HEK293T (cell line): ENCODE measurements at regions not wholly inside any gene's neighbourhood (a gene's known extent, or its start where the extent isn't known, plus 50 kb on each side); places are given as distances from the start of the nearest gene placed in this dataset.

ENCODE experiments used
- CTCF ChIA-PET: fragments of 350-600 bp; formaldehyde crosslinking; extraction: SDS; loops from one replicate; lab custom pipeline; 2021; ENCODE audit warnings: antibody characterized with exemption, inconsistent platforms; lab: Yijun Ruan, JAX
- POLR2A ChIA-PET: fragments of 350-600 bp; formaldehyde crosslinking; extraction: SDS; loops from one replicate; lab custom pipeline; 2020; ENCODE audit warnings: antibody characterized with exemption, inconsistent platforms; lab: Yijun Ruan, JAX
- DNase-seq: peaks from one replicate; pipeline ENCODE4 v3.0.0; 2012; ENCODE audit warnings: mixed read lengths; ENCODE audit errors: extremely low spot score
- ARNT ChIP-seq: fragments of 450-650 bp; IDR thresholded peaks from 2 replicates; pipeline ENCODE4 v1.6.1; 2017; ENCODE audit warnings: mild to moderate bottlenecking
- BHLHE40 ChIP-seq: fragments of 450-650 bp; IDR thresholded peaks from 2 replicates; pipeline ENCODE4 v1.6.1; 2016; ENCODE audit warnings: mild to moderate bottlenecking, moderate library complexity, borderline replicate concordance
- CTBP1 ChIP-seq: fragments of 450-650 bp; IDR thresholded peaks from 2 replicates; pipeline ENCODE4 v1.6.1; 2016; ENCODE audit warnings: borderline replicate concordance
- ELF4 ChIP-seq: fragments of 450-650 bp; IDR thresholded peaks from 2 replicates; pipeline ENCODE4 v1.6.1; 2017; ENCODE audit warnings: antibody characterized with exemption
- FOXA1 ChIP-seq: fragments of 450-650 bp; IDR thresholded peaks from 2 replicates; pipeline ENCODE4 v1.6.1; 2016; ENCODE audit warnings: mild to moderate bottlenecking
- FOXK2 ChIP-seq: fragments of 450-650 bp; IDR thresholded peaks from 2 replicates; pipeline ENCODE4 v1.6.1; 2016; ENCODE audit warnings: mild to moderate bottlenecking
- FOXM1 ChIP-seq: fragments of 450-650 bp; IDR thresholded peaks from 2 replicates; pipeline ENCODE4 v1.6.1; 2017; ENCODE audit warnings: mild to moderate bottlenecking, borderline replicate concordance
- HDGF ChIP-seq: fragments of 450-650 bp; IDR thresholded peaks from 2 replicates; pipeline ENCODE4 v1.6.1; 2017; ENCODE audit warnings: antibody characterized with exemption, borderline replicate concordance
- L3MBTL2 ChIP-seq: fragments of 450-650 bp; conservative IDR thresholded peaks from 2 replicates; pipeline ENCODE4 v1.6.1; 2016; ENCODE audit warnings: mild to moderate bottlenecking
- LEF1 ChIP-seq: fragments of 450-650 bp; IDR thresholded peaks from 2 replicates; pipeline ENCODE4 v1.6.1; 2017; ENCODE audit warnings: mild to moderate bottlenecking, borderline replicate concordance
- NFRKB ChIP-seq: fragments of 450-650 bp; IDR thresholded peaks from 2 replicates; pipeline ENCODE4 v1.6.1; 2016; ENCODE audit warnings: mild to moderate bottlenecking, moderate library complexity
- PKNOX1 ChIP-seq: fragments of 450-650 bp; IDR thresholded peaks from 2 replicates; pipeline ENCODE4 v1.6.1; 2016
- SP1 ChIP-seq: fragments of 450-650 bp; IDR thresholded peaks from 2 replicates; pipeline ENCODE4 v1.6.1; 2017
- SUZ12 ChIP-seq: fragments of 450-650 bp; IDR thresholded peaks from 2 replicates; pipeline ENCODE4 v1.6.1; 2016; ENCODE audit warnings: mild to moderate bottlenecking
- TARDBP ChIP-seq: fragments of 450-650 bp; IDR thresholded peaks from 2 replicates; pipeline ENCODE4 v1.6.1; 2016
- ZNF384 ChIP-seq: fragments of 450-650 bp; IDR thresholded peaks from 2 replicates; pipeline ENCODE4 v1.6.1; 2016

GRCh38 chr2:7357993-7358392, 440.8 kb downstream of the RNF144A start:
- no peak for TF ChIP-seq LEF1
- no peak for DNase-seq
- ChIA-PET CTCF (interaction anchor here (0.6 kb wide), 1 partner anchor 262 kb away, joined by 7 read pairs; no protein-coding TSS in a partner anchor), POLR2A (no interaction called here)

- DNase-seq = no peak
- TF ChIP-seq HDGF (no peak), NFRKB (no peak), LEF1 (no peak), TARDBP (no peak), ZNF384 (no peak), L3MBTL2 (no peak), BHLHE40 (no peak), SP1 (no peak), FOXM1 (no peak), PKNOX1 (no peak), FOXA1 (no peak), SUZ12 (no peak), CTBP1 (no peak), FOXK2 (no peak), ARNT (no peak), ELF4 (no peak)
- ChIA-PET CTCF (no interaction called here), POLR2A (no interaction called here)
Observed at GRCh38 chr2:7358865-7359447, 441.7 kb downstream of the RNF144A start.

DNA sequence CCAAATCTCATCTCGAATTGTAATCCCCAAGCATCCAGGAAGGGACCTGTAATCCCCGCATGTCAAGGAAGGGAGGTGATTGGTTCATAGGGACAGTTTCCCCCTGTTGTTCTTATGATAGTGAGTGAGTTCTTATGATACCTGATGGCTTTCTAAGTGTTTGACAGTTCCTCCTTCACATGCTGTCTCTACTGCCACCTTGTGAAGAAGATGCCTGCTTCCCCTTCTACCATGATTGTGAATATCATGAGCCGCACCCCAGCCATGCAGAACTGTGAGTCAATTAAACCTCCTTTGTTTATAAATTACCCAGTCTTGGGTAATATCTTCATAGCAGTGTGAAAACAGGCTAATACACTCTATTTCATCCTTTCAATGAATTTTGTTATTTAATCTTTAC, 446.7 kb downstream of the RNF144A start:
- TF ChIP-seq LEF1 (no peak), CTBP1 (no peak), ARNT (no peak), ZNF384 (no peak), FOXM1 (no peak), BHLHE40 (no peak), FOXK2 (no peak), PKNOX1 (no peak)
- POLR2A ChIA-PET = no interaction called here
- DNase-seq = no peak
- CTCF ChIA-PET = no interaction called here

- no peak for TF ChIP-seq NFRKB
- DNase-seq = no peak
- POLR2A ChIA-PET = no interaction called here
- CTCF ChIA-PET = no interaction called here
Observed at GRCh38 chr2:7368211-7368610, 451.0 kb downstream of the RNF144A start.

- CTCF ChIA-PET = interaction anchor here (0.7 kb wide), 1 partner anchor 330 kb away, joined by 3 read pairs; no protein-coding TSS in a partner anchor
- no peak for DNase-seq
- TF ChIP-seq HDGF = no peak
- POLR2A ChIA-PET = no interaction called here
Observed at GRCh38 chr2:7373156-7373555, 455.9 kb downstream of the RNF144A start.

GRCh38 chr2:7375901-7376300, 458.7 kb downstream of the RNF144A start:
- TF ChIP-seq FOXA1 = no peak
- no peak for TF ChIP-seq ARNT
- TF ChIP-seq LEF1 = no peak
- no peak for TF ChIP-seq ZNF384
- TF ChIP-seq L3MBTL2 = no peak
- TF ChIP-seq PKNOX1 = no peak
- TF ChIP-seq SUZ12 = no peak
- no peak for TF ChIP-seq CTBP1
- TF ChIP-seq TARDBP = no peak
- no peak for TF ChIP-seq ELF4
- TF ChIP-seq HDGF = no peak
- no peak for TF ChIP-seq SP1
- TF ChIP-seq NFRKB = no peak
- TF ChIP-seq FOXM1 = no peak
- no peak for TF ChIP-seq FOXK2
- TF ChIP-seq BHLHE40 = no peak
- no peak for DNase-seq
- CTCF ChIA-PET = no interaction called here
- POLR2A ChIA-PET = no interaction called here

GRCh38 chr2:7377916-7378569, 460.8 kb downstream of the RNF144A start:
- ChIA-PET POLR2A (no interaction called here), CTCF (interaction anchor here (0.6 kb wide), 1 partner anchor 629 kb away, joined by 3 read pairs; no protein-coding TSS in a partner anchor)
- TF ChIP-seq L3MBTL2 (no peak), NFRKB (no peak), LEF1 (no peak), BHLHE40 (no peak), FOXK2 (no peak), PKNOX1 (no peak), TARDBP (no peak), FOXA1 (no peak), ARNT (no peak), ELF4 (no peak), HDGF (no peak), FOXM1 (no peak), ZNF384 (no peak), SUZ12 (no peak), SP1 (no peak), CTBP1 (no peak)
- DNase-seq = peak; percentile 16
